ENCODE measurements at regions not wholly inside any gene's neighbourhood (a gene's known extent, or its start where the extent isn't known, plus 50 kb on each side); places are given as distances from the start of the nearest gene placed in this dataset.

GRCh38 chr5:29002481-29002880 lies 1964.1 kb upstream of the CDH9 start:
- Histone ChIP-seq H3K23ac (ENCODE audit: insufficient read length) (no peak overlapping the region), H3K4me3 (ENCODE audit: extremely low read depth in 1 of 4, insufficient read depth in 2 of 4, low read depth in 3 of 4, low read length in 4 of 4) (no peak overlapping the region), H3K9me3 (ENCODE audit: insufficient read depth in 2 of 2, low read depth in 1 of 2, low read length in 1 of 2) (no peaks in the 10 kb centered on the region), H3K23me2 (ENCODE audit: low read depth, low read length) (no peaks in the 10 kb centered on the region), H3K79me1 (ENCODE audit: low read depth, low read length) (no peaks in the 10 kb centered on the region), H3K18ac (ENCODE audit: extremely low read depth, low read length) (no peak overlapping the region), H3K4ac (replicated peaks; ENCODE audit: insufficient read length, low read depth, low read length) (no peak overlapping the region), H4K91ac (replicated peaks; ENCODE audit: insufficient read length, low read length) (no peak overlapping the region), H3K27ac (ENCODE audit: low read depth, low read length) (no peak overlapping the region), H2AK5ac (ENCODE audit: low read depth, low read length) (no peak overlapping the region), H4K20me1 (replicated peaks in 1 of 2; ENCODE audit: control insufficient read depth in 1 of 2, insufficient read depth in 2 of 2, low read length in 2 of 2) (no peaks in the 10 kb centered on the region), H3K79me2 (ENCODE audit: control insufficient read depth in 1 of 2, insufficient read depth in 2 of 2, low read length in 2 of 2) (no peaks in the 10 kb centered on the region), H3K4me1 (replicated peaks in 1 of 4; ENCODE audit: control insufficient read depth in 3 of 4, insufficient read depth in 4 of 4, low read length in 3 of 4) (no peaks in the 10 kb centered on the region), H4K5ac (ENCODE audit: insufficient read length, low read depth, low read length) (no peak overlapping the region), H4K8ac (ENCODE audit: extremely low read depth, insufficient read depth, low read length) (no peak overlapping the region), H3K27me3 (replicated peaks in 1 of 4; ENCODE audit: control insufficient read depth in 3 of 4, extremely low read depth in 1 of 4, insufficient read depth in 3 of 4, low read length in 3 of 4) (no peaks in the 10 kb centered on the region), H2BK20ac (ENCODE audit: low read length) (no peak overlapping the region), H2BK12ac (ENCODE audit: low read depth, low read length) (no peak overlapping the region), H2BK15ac (ENCODE audit: low read length) (no peak overlapping the region), H2AFZ (ENCODE audit: low read length) (no peak overlapping the region; the same call in 1 of the 2 replicates), H3K56ac (replicated peaks; ENCODE audit: insufficient read length, low read depth, low read length) (no peak overlapping the region), H3K9ac (replicated peaks in 1 of 4; ENCODE audit: extremely low read depth in 1 of 4, low read depth in 3 of 4, low read length in 3 of 4) (no peak overlapping the region), H2BK5ac (ENCODE audit: low read depth, low read length) (no peak overlapping the region), H3K36me3 (ENCODE audit: control insufficient read depth in 2 of 4, insufficient read depth in 4 of 4, low read length in 3 of 4) (no peaks in the 10 kb centered on the region), H3K4me2 (ENCODE audit: insufficient read depth in 1 of 2, low read depth in 2 of 2, low read length in 2 of 2) (no peak overlapping the region), H2BK120ac (replicated peaks; ENCODE audit: low read depth, low read length) (no peak overlapping the region), H3K14ac (ENCODE audit: insufficient read length) (no peak overlapping the region)
- 88% methylated on average over 6 of the region's 6 CpGs; no CpG with 5 or more reads in 1 of the 2 experiments for WGBS, 2 experiments (ENCODE audit: extremely low coverage in 1 of 2, insufficient coverage in 1 of 2, insufficient read length in 1 of 2, insufficient replicate concordance in 2 of 2, low coverage in 1 of 2, low lambda C conversion rate in 2 of 2, missing lambda C conversion rate in 1 of 2)
- FAIRE-seq (no peak), DNase-seq (ENCODE audit: low read depth in 1 of 2, low spot score in 2 of 2) (no peak)
- CTCF ChIA-PET (ENCODE audit: partially characterized antibody), result interaction anchor here (1.2 to 1.5 kb wide), 2 partner anchors 77 to 216 kb away, joined by 4 to 6 read pairs; no protein-coding TSS in a partner anchor
- POLR2A ChIA-PET (ENCODE audit: partially characterized antibody), result no interaction called here
- TF ChIP-seq BRCA1 (IDR thresholded peaks at IDR 0.05; ENCODE audit: low read depth, low read length), result no peak
- no peak for TF ChIP-seq EZH2 (IDR thresholded peaks at IDR 0.05; ENCODE audit: low read depth, low read length, severe bottlenecking)
- no peak for TF ChIP-seq SAP30 (IDR thresholded peaks at IDR 0.05; ENCODE audit: insufficient read depth, insufficient replicate concordance, low read length)

Data from H1 (cell line).